IMR-90 (cell line): ENCODE measurements at regions not wholly inside any gene's neighbourhood (a gene's known extent, or its start where the extent isn't known, plus 50 kb on each side); places are given as distances from the start of the nearest gene placed in this dataset.

ENCODE experiments used
- CEBPB ChIP-seq: IDR thresholded peaks from 2 replicates; pipeline ENCODE4 v1.6.1; 2012; ENCODE audit warnings: low read depth, low read length, improper control_type of control experiment
- ELK1 ChIP-seq: fragments of 150-350 bp; IDR thresholded peaks from 2 replicates; pipeline ENCODE4 v1.6.1; 2016; ENCODE audit warnings: low read depth, mild to moderate bottlenecking, low read length, moderate library complexity, borderline replicate concordance
- FOS ChIP-seq: fragments of 150-350 bp; IDR thresholded peaks from 2 replicates; pipeline ENCODE4 v1.6.1; 2016; ENCODE audit warnings: low read depth, low read length
- MAFK ChIP-seq: IDR thresholded peaks from 2 replicates; pipeline ENCODE4 v1.6.1; 2012; ENCODE audit warnings: low read depth, low read length, improper control_type of control experiment
- MAZ ChIP-seq: IDR thresholded peaks from 2 replicates; pipeline ENCODE4 v1.6.1; 2012; ENCODE audit warnings: low read depth, mild to moderate bottlenecking, low read length, improper control_type of control experiment, moderate library complexity, borderline replicate concordance
- MXI1 ChIP-seq: IDR thresholded peaks from 2 replicates; pipeline ENCODE4 v1.6.1; 2012; ENCODE audit warnings: low read depth, mild to moderate bottlenecking, low read length, moderate library complexity, borderline replicate concordance
- NFE2L2 ChIP-seq: fragments of 150-350 bp; IDR thresholded peaks from 2 replicates; pipeline ENCODE4 v1.6.1; 2016; ENCODE audit warnings: low read depth, mild to moderate bottlenecking, low read length
- POLR2A ChIP-seq: IDR thresholded peaks from 2 replicates; pipeline ENCODE4 v1.6.1; 2012; ENCODE audit warnings: mild to moderate bottlenecking, low read depth, low read length
- RAD21 ChIP-seq: IDR thresholded peaks from 2 replicates; pipeline ENCODE4 v1.6.1; 2012; ENCODE audit warnings: low read length, improper control_type of control experiment
- RFX5 ChIP-seq: IDR thresholded peaks from 2 replicates; pipeline ENCODE4 v1.8.0; 2012; ENCODE audit warnings: low read depth, mild to moderate bottlenecking, low read length, moderate library complexity
- SMC3 ChIP-seq: fragments of 150-350 bp; IDR thresholded peaks from 2 replicates; pipeline ENCODE4 v1.6.1; 2016; ENCODE audit warnings: low read depth, mild to moderate bottlenecking, antibody characterized with exemption, low read length, moderate library complexity
- TF ChIP-seq, protein P1 (sequence below): conservative IDR thresholded peaks from 2 replicates; pipeline ENCODE4 v1.5.1; 2012; ENCODE audit warnings: mild to moderate bottlenecking, low read depth, low read length, improper control_type of control experiment
- TF ChIP-seq, protein P2 (sequence below): fragments of 150-350 bp; IDR thresholded peaks from 2 replicates; pipeline ENCODE4 v1.6.1; 2017; ENCODE audit warnings: mild to moderate bottlenecking, antibody characterized with exemption, low read length, low read depth

DNA sequence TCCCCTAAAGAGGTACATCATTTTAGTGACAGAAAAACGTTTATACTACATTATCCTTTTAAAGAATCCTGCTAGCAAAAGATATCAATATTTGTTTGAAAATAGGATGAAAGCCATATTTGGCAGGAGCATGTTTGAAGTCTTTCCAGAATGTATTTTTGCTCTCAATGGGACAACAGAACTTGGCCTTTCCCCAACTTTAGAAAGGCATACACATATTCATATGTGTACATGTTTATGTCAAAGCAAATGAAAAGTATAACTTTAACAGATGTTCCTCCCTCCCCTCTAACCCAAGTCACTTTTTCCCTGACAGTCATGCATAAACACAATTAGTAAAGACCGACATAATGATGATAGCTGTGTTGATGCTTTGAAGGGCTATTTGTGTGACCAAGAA is 427.8 kb upstream of the CDH6 start:
- TF ChIP-seq POLR2A = no peak
- no peak for TF ChIP-seq CEBPB
- TF ChIP-seq, protein P1, sequence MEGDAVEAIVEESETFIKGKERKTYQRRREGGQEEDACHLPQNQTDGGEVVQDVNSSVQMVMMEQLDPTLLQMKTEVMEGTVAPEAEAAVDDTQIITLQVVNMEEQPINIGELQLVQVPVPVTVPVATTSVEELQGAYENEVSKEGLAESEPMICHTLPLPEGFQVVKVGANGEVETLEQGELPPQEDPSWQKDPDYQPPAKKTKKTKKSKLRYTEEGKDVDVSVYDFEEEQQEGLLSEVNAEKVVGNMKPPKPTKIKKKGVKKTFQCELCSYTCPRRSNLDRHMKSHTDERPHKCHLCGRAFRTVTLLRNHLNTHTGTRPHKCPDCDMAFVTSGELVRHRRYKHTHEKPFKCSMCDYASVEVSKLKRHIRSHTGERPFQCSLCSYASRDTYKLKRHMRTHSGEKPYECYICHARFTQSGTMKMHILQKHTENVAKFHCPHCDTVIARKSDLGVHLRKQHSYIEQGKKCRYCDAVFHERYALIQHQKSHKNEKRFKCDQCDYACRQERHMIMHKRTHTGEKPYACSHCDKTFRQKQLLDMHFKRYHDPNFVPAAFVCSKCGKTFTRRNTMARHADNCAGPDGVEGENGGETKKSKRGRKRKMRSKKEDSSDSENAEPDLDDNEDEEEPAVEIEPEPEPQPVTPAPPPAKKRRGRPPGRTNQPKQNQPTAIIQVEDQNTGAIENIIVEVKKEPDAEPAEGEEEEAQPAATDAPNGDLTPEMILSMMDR = no peak
- no peak for TF ChIP-seq ELK1
- no peak for TF ChIP-seq SMC3
- no peak for TF ChIP-seq RAD21
- no peak for TF ChIP-seq MAZ
- no peak for TF ChIP-seq MXI1
- TF ChIP-seq FOS = no peak
- TF ChIP-seq NFE2L2 = no peak
- no peak for TF ChIP-seq MAFK
- TF ChIP-seq, protein P2, sequence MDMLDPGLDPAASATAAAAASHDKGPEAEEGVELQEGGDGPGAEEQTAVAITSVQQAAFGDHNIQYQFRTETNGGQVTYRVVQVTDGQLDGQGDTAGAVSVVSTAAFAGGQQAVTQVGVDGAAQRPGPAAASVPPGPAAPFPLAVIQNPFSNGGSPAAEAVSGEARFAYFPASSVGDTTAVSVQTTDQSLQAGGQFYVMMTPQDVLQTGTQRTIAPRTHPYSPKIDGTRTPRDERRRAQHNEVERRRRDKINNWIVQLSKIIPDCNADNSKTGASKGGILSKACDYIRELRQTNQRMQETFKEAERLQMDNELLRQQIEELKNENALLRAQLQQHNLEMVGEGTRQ = no peak
- TF ChIP-seq RFX5 = no peak
